ENCODE measurements at regions not wholly inside any gene's neighbourhood (a gene's known extent, or its start where the extent isn't known, plus 50 kb on each side); places are given as distances from the start of the nearest gene placed in this dataset.

- no peak for DNase-seq
These were observed 296.3 kb downstream of the DYSF start for GRCh38 chr2:71749671-71750101.

DNA sequence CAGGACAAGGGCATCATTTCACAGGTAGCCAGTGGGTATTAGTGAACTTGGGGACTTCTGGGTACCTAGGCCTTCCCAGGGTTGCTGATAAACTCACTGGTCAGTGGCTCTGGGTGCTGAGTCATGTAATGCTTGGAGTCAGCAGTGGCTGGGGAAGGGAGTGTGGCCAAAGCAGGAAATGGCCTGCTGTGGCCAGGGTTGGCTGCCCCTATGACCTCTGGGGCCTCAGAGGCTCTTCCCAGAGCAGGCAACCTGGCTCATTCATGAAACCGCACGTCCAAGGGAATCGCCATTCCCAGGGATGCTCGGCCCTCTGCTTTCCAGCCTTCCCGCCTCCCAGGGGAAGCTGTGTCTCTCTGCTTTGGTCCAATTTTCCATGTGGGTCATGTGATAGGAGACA lies 294.9 kb downstream of the DYSF start:
- DNase-seq = no peak

- no peak for DNase-seq
These were observed 294.2 kb downstream of the DYSF start for GRCh38 chr2:71747559-71747958.

DNA sequence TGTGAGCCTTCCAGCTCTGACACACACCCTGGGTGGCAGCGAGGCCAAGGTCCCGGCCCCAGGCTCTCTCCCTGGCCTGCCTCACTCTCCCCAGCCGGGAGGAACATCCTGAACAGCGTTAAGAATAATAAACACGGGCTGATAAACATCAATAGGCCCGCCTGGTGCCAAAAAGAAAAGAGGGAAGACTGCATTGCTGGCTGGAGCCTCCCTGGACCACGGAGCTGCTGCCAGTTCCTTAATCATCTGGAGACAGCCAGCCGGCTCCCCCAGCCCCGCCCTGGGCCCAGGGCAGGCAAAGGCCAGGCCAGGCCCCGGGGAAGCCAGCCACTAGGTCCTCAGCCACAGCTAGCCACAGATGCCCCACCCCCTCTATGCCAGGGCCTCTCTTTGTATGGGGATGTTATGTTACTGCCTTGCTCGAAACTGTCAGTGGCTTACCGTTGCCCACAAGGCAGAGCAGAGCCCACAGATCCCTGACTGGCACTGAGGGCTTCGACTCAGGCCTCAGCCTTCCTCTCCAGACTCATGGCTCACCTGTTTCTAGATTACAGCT lies 293.7 kb downstream of the DYSF start:
- no peak for DNase-seq

DNA sequence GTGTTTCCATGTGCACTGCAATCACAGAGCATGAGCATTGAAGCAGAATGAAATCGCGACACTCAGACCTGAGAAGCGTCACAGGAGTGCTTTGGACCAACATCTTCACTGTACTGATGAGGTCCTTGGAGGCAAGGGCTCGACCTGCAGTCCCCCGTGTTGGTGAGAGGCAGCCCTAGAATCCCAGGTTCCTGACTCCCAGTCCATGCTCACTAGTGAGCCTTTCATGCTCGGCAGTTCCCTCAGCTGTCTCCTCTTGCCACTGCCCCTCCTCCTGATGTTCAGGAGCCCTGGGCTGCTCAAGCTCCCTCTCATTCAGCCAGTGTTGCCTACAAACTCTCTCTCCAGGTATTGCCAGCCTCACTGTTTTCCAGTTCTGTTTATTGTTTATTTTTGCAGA lies 291.4 kb downstream of the DYSF start:
- DNase-seq = no peak

- DNase-seq = no peak
These were observed 290.8 kb downstream of the DYSF start for GRCh38 chr2:71743995-71744675.

DNA sequence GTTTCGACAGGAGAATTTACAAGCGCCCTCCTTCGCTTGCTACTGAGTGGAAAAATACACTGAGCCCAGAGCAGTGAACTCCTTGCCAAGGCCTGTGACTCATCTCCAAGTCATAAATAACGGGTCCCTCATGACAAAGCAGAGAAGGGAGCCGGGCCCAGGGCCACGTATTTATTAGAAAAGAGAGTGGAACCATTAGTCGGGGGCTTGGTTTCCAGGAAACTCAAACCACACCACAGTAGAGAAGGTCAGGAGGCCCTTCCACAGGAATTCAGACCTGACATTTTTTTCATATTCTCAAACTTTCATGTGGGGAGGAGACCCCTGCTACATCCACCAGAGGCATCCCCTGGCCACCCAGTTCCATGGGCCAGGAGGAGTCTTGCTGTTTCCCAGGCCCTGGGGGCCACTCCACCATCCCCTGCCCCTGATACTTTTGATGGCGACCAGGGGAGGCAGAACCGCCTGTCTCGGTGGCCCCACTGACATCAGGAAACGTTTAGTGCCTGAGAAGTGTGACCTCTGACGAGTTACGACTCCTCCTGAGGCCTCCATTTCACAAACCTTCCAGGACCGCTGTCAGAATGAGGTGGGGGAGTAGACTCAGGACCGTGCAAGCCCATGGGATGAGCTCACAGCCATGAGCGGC lies 289.7 kb downstream of the DYSF start:
- DNase-seq = no peak

- DNase-seq = peak; percentile 2
These were observed 283.6 kb downstream of the DYSF start for GRCh38 chr2:71736986-71737385.

- peak; percentile 38 for DNase-seq
These were observed 282.9 kb downstream of the DYSF start for GRCh38 chr2:71736091-71736861.
